Neuronal stem cell (in vitro differentiated cells): ENCODE measurements at regions not wholly inside any gene's neighbourhood (a gene's known extent, or its start where the extent isn't known, plus 50 kb on each side); places are given as distances from the start of the nearest gene placed in this dataset.
A peak's percentile ranks its signal among the peaks of the same experiment; 100 is the strongest.

Experiments
- DNase-seq: peaks from one replicate; pipeline ENCODE4 v3.0.0-alpha.2; 2013; ENCODE audit warnings: low spot score
- H2AFZ ChIP-seq: one replicate; pipeline ENCODE4 v1.6.1; 2013; ENCODE audit warnings: mild to moderate bottlenecking, low read length, inconsistent platforms
- H2AK5ac ChIP-seq: 2 replicates; pipeline ENCODE4 v1.6.1; 2013; ENCODE audit warnings: low read depth, mild to moderate bottlenecking, inconsistent platforms, low read length, moderate library complexity, mixed read lengths
- H2BK120ac ChIP-seq: 2 replicates; pipeline ENCODE4 v1.6.1; 2013; ENCODE audit warnings: low read depth, mild to moderate bottlenecking, inconsistent platforms, low read length, moderate library complexity, mixed read lengths
- H2BK12ac ChIP-seq: one replicate; pipeline ENCODE4 v1.6.1; 2013; ENCODE audit warnings: low read length, inconsistent platforms
- H2BK15ac ChIP-seq: 2 replicates; pipeline ENCODE4 v1.6.1; 2013; ENCODE audit warnings: mild to moderate bottlenecking, low read length, inconsistent platforms, mixed read lengths
- H2BK5ac ChIP-seq: one replicate; pipeline ENCODE4 v1.6.1; 2013; ENCODE audit warnings: inconsistent platforms, mild to moderate bottlenecking, low read length, moderate library complexity
- H3K14ac ChIP-seq: one replicate; pipeline ENCODE4 v1.6.1; 2013; ENCODE audit warnings: low read length, inconsistent platforms
- H3K18ac ChIP-seq: 2 replicates; pipeline ENCODE4 v1.6.1; 2013; ENCODE audit warnings: low read length, inconsistent platforms
- H3K23ac ChIP-seq: 2 replicates; pipeline ENCODE4 v1.6.1; 2013; ENCODE audit warnings: low read depth, mild to moderate bottlenecking, mixed read lengths, low read length, inconsistent platforms; ENCODE audit not compliant: poor library complexity
- H3K27ac ChIP-seq: replicated peaks from 3 replicates; pipeline ENCODE4 v1.5.1; 2013; ENCODE audit warnings: low read length, inconsistent platforms
- H3K27me3 ChIP-seq, 3 experiments: 2 replicates each; pipeline ENCODE4 v1.6.1; 2013; ENCODE audit warnings: low read length in 3 of 3, mild to moderate bottlenecking in 2 of 3, inconsistent platforms in 1 of 3, low read depth in 1 of 3, mixed read lengths in 1 of 3, moderate library complexity in 1 of 3; ENCODE audit not compliant: control insufficient read depth in 3 of 3, insufficient read depth in 3 of 3
- H3K36me3 ChIP-seq, 2 donors: replicated peaks in 1 of 2; 2 replicates each; pipeline ENCODE4 v1.6.1; 2013; ENCODE audit warnings: low read length in 2 of 2; ENCODE audit not compliant: control insufficient read depth in 2 of 2, insufficient read depth in 2 of 2
- H3K4ac ChIP-seq: 2 replicates; pipeline ENCODE4 v1.6.1; 2013; ENCODE audit warnings: inconsistent platforms, mild to moderate bottlenecking, low read length, moderate library complexity
- H3K4me1 ChIP-seq, 2 donors: 1 replicate in 1 of 2; 2 replicates in 1 of 2; pipeline ENCODE4 v1.6.1; 2013; ENCODE audit warnings: low read length in 2 of 2, low read depth in 1 of 2; ENCODE audit not compliant: control insufficient read depth in 2 of 2, insufficient read depth in 1 of 2
- H3K4me2 ChIP-seq: one replicate; pipeline ENCODE4 v1.6.1; 2013; ENCODE audit warnings: mild to moderate bottlenecking, low read length, inconsistent platforms; ENCODE audit not compliant: insufficient read depth, poor library complexity, severe bottlenecking
- H3K4me3 ChIP-seq, 2 donors: 2 replicates each; pipeline ENCODE4 v1.5.1; 2013; ENCODE audit warnings: low read length in 2 of 2, mild to moderate bottlenecking in 2 of 2, inconsistent platforms in 1 of 2, moderate library complexity in 1 of 2
- H3K79me1 ChIP-seq: one replicate; pipeline ENCODE4 v1.6.1; 2013; ENCODE audit warnings: low read depth, mild to moderate bottlenecking, inconsistent platforms, low read length, moderate library complexity
- H3K9ac ChIP-seq: one replicate; pipeline ENCODE4 v1.6.1; 2013; ENCODE audit warnings: mild to moderate bottlenecking, low read depth, low read length, inconsistent platforms; ENCODE audit not compliant: poor library complexity
- H3K9me3 ChIP-seq, 2 donors: replicated peaks in 1 of 2; 2 replicates each; pipeline versions ENCODE3 to v1.6.1; 2013; ENCODE audit warnings: low read length in 2 of 2, mild to moderate bottlenecking in 2 of 2, inconsistent platforms in 1 of 2, low read depth in 1 of 2, mixed read lengths in 1 of 2, moderate library complexity in 1 of 2; ENCODE audit not compliant: control insufficient read depth in 2 of 2, insufficient read depth in 1 of 2
- H4K8ac ChIP-seq: one replicate; pipeline ENCODE4 v1.6.1; 2013; ENCODE audit warnings: low read depth, mild to moderate bottlenecking, inconsistent platforms, low read length, moderate library complexity
- H4K91ac ChIP-seq: one replicate; pipeline ENCODE4 v1.6.1; 2013; ENCODE audit warnings: low read length, low read depth, mild to moderate bottlenecking, inconsistent platforms; ENCODE audit not compliant: poor library complexity
- WGBS, 2 donors: extraction: QIAGEN DNeasy Blood & Tissue Kit; methylation state at CpG; one replicate each; pipeline ENCODE4 v1.1.7; 2013; ENCODE audit warnings: missing lambda C conversion rate in 2 of 2, mixed read lengths in 1 of 2; ENCODE audit not compliant: insufficient read length in 2 of 2, insufficient replicate concordance in 1 of 2; ENCODE audit errors: extremely low coverage in 2 of 2; 5-methylcytosine and 5-hydroxymethylcytosine counted together

DNA sequence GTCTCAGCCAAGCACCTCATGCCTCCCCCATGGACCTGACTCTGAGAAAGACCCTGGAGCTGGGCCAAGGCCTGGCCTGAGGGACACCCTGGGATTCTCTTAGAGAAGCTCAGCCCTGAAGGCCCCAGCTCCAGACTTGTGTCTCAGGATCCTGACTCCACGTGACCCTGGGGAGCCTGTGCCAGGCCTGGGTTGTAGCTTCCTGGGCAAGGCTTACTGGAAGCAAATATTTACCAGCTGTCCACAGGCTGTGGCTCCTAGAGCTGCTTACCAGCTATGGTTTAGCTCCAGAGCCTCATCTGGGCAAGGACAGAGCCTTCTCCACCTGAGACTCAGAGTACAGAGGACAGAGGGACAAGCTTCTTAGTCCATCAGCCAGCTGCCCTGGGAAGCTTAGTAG lies 61.0 kb upstream of the CEACAM8 start:
- DNase-seq: no peak
- H3K27ac ChIP-seq: no peak overlapping the region
- H2BK5ac ChIP-seq: no peak overlapping the region
- no peaks in the 10 kb centered on the region for H3K4me1 ChIP-seq
- H4K91ac ChIP-seq: no peak overlapping the region
- no peak overlapping the region for H3K18ac ChIP-seq
- no CpG with 5 or more reads among the region's 1 CpG for WGBS, 2 donors
- H2BK12ac ChIP-seq: no peak overlapping the region
- no peak overlapping the region for H4K8ac ChIP-seq
- no peaks in the 10 kb centered on the region for H3K79me1 ChIP-seq
- no peak overlapping the region for H2AFZ ChIP-seq
- no peaks in the 10 kb centered on the region for H3K36me3 ChIP-seq
- H3K4me3 ChIP-seq: no peak overlapping the region
- no peaks in the 10 kb centered on the region for H3K27me3 ChIP-seq
- no peak overlapping the region for H2AK5ac ChIP-seq
- no peak overlapping the region for H2BK120ac ChIP-seq
- H3K4ac ChIP-seq: no peak overlapping the region
- no peak overlapping the region for H3K14ac ChIP-seq
- H3K23ac ChIP-seq: no peak overlapping the region
- no peak overlapping the region for H3K4me2 ChIP-seq
- no peak overlapping the region for H2BK15ac ChIP-seq
- H3K9ac ChIP-seq: no peak overlapping the region
- peaks cover 0 to 61% of the 10 kb centered on the region in 2 donors for H3K9me3 ChIP-seq

DNA sequence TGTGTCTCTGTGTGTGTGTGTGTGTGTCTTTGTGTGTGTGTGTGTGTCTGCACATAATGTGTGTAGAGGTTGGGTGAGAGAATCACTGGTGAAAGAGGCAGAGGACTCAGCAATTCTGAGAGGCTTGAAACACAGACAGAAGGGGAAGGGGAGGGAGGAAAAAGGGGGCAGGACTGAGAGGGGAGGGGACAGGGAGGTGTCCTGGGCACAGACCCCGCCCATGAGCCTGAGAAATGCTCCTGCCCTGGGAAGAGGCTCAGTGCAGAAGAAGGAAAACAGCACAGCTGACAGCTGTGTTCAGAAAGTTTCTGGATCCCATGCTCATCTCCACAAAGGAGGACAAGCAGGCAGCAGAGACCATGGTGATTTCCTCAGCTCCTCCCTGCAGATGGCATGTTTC lies 59.1 kb upstream of the CEACAM8 start:
- Histone ChIP-seq H3K18ac (no peak overlapping the region), H3K14ac (no peak overlapping the region), H4K91ac (no peak overlapping the region), H3K4me1 (no peaks in the 10 kb centered on the region), H2BK15ac (no peak overlapping the region), H3K4me3 (no peak overlapping the region), H3K4me2 (no peak overlapping the region), H2BK12ac (no peak overlapping the region), H3K27ac (no peak overlapping the region), H3K79me1 (no peaks in the 10 kb centered on the region), H3K4ac (no peak overlapping the region), H3K27me3 (no peaks in the 10 kb centered on the region), H3K36me3 (no peaks in the 10 kb centered on the region), H3K9ac (peak overlapping the region; percentile 10), H3K23ac (no peak overlapping the region), H4K8ac (no peak overlapping the region), H2AK5ac (no peak overlapping the region), H2BK5ac (no peak overlapping the region), H2BK120ac (no peak overlapping the region), H2AFZ (no peak overlapping the region), H3K9me3 (peaks cover 0 to 59% of the 10 kb centered on the region in 2 donors)
- DNase-seq: no peak
- whole genome bisulfite sequencing, 2 donors: no CpG with 5 or more reads among the region's 1 CpG

DNA sequence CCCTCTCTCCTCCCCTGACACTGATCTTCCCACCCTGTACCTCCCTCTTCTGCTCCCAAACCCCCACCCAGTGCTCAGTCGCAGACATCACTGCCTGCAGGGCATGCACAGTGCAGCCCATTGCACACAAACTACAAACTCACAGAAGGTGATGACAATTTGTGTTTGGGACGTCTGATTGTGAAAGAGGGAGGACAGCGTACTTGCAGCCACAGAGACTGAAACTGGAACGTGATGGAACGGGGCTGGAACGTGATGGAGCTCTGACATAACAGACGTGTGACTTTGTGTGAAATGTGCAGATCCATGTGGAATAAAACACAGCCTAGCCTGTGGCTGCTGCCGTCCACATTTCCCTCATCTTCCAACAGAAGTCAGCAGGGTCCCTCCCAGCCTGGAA lies 57.3 kb upstream of the CEACAM8 start:
- no peak overlapping the region for H2AFZ ChIP-seq
- no peak overlapping the region for H2BK120ac ChIP-seq
- H3K27me3 ChIP-seq: no peaks in the 10 kb centered on the region
- no peak overlapping the region for H3K18ac ChIP-seq
- no peak overlapping the region for H3K4ac ChIP-seq
- H3K23ac ChIP-seq: no peak overlapping the region
- H3K9me3 ChIP-seq: peaks cover 0 to 48% of the 10 kb centered on the region in 2 donors
- no peaks in the 10 kb centered on the region for H3K36me3 ChIP-seq
- H3K27ac ChIP-seq: no peak overlapping the region
- no peak overlapping the region for H2AK5ac ChIP-seq
- no peak overlapping the region for H3K14ac ChIP-seq
- H3K4me3 ChIP-seq: peak overlapping the region in 1 of 2 donors; percentile 47
- H3K9ac ChIP-seq: no peak overlapping the region
- H4K8ac ChIP-seq: no peak overlapping the region
- no peak overlapping the region for H2BK15ac ChIP-seq
- no CpG with 5 or more reads among the region's 8 CpGs for WGBS, 2 donors
- no peak for DNase-seq
- H3K4me2 ChIP-seq: no peak overlapping the region
- no peaks in the 10 kb centered on the region for H3K79me1 ChIP-seq
- H4K91ac ChIP-seq: no peak overlapping the region
- no peak overlapping the region for H2BK5ac ChIP-seq
- H3K4me1 ChIP-seq: no peaks in the 10 kb centered on the region
- no peak overlapping the region for H2BK12ac ChIP-seq
